ENCODE measurements at regions not wholly inside any gene's neighbourhood (a gene's known extent, or its start where the extent isn't known, plus 50 kb on each side); places are given as distances from the start of the nearest gene placed in this dataset.

DNA sequence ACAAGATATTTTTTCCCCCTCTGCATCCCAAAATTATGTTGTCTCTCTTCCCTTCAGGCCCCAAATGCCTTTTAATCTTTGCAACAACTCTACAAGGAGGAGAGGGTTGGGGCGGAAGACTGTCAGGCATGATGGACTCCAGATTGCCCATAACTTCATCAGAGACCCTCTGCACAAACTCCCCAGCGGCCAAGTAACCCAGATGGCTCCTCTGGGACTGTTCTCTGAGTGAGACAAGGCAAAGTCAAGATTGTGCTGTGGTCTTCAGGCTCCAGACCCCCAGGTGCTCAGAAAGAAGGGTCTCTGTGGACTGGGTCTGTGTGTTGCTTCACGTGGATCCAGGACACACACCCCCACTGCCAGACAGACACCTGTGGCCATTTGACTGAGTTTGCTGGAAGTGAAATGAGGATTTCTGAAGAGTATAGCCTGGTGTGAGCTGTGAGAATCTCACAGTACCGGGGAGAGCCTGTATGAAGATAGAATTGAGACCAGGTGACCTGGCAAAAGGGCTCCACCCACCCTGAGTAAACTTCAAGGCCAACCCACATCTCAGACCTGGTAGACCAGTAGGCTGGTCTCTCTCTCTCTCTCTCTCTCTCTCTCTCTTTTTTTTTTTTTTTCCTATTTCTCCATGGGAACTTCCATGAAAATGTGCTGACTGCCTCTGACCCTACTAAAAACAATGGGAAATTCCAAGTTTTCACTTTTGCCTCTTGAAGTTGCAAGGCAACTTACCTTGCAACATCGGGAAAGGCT, 354.1 kb downstream of the SOX9 start:
- Histone ChIP-seq H3K4me3 (ENCODE audit: low read length) (no peak overlapping the region), H3K4me1 (ENCODE audit: control insufficient read depth, insufficient read depth, low read length) (peaks cover 9% of the 10 kb centered on the region), H3K36me3 (ENCODE audit: control insufficient read depth, insufficient read depth, low read length) (no peaks in the 10 kb centered on the region), H3K27me3 (ENCODE audit: control insufficient read depth, insufficient read depth, low read length) (no peaks in the 10 kb centered on the region), H3K27ac (ENCODE audit: low read length) (no peak overlapping the region), H3K9me3 (ENCODE audit: control insufficient read depth, insufficient read depth, low read length) (no peaks in the 10 kb centered on the region)
- WGBS (ENCODE audit: insufficient coverage, insufficient read length): no CpG with 5 or more reads among the region's 5 CpGs
- no peak for DNase-seq (ENCODE audit: low read depth, low spot score)

DNA sequence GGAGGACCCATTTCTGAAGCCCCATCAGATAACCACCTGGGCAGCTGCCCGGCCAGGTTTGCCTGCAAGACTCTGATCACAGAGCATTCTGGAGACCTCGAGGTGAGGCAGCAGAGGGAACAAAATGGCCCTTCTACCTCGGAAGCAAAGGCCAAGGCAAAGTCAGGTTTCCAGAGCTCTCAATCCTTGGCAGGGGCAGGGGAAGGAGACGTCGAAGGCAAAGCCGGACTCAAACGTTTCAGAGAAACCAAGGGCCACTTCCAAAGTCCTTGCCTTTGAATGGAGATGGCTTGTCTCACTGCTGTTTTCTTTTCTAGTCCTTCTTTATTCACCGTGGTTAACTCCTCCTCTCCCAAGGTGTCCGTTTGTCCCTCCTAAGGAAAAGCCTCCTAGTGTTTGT, 355.3 kb downstream of the SOX9 start:
- WGBS (ENCODE audit: insufficient coverage, insufficient read length): no CpG with 5 or more reads among the region's 9 CpGs
- Histone ChIP-seq H3K27ac (ENCODE audit: low read length) (peak overlapping the region; percentile 52), H3K4me1 (ENCODE audit: control insufficient read depth, insufficient read depth, low read length) (peaks cover 9% of the 10 kb centered on the region), H3K9me3 (ENCODE audit: control insufficient read depth, insufficient read depth, low read length) (no peaks in the 10 kb centered on the region), H3K4me3 (ENCODE audit: low read length) (no peak overlapping the region), H3K36me3 (ENCODE audit: control insufficient read depth, insufficient read depth, low read length) (no peaks in the 10 kb centered on the region), H3K27me3 (ENCODE audit: control insufficient read depth, insufficient read depth, low read length) (no peaks in the 10 kb centered on the region)
- DNase-seq (ENCODE audit: low read depth, low spot score): no peak

DNA sequence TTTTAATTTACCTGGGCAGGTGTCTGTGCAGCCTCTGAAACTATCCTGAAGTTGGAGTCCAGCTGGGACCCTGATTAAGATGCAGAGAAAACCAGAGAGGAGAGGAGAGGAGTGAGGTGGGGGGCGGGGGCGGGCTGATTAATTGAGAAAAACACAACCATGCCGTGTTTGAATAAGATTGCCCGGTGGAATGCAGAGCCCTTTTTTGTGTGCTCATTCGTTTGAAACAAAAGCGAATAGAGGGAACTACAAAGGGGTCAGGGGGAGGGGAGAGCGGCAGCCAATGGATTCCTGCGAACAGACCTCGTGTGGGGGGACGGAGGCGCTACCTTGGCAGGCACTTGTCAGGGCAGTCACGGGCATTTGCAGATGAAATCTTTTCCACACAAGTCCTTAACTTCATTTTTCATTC, 355.8 kb downstream of the SOX9 start:
- Histone ChIP-seq H3K9me3 (ENCODE audit: control insufficient read depth, insufficient read depth, low read length) (no peaks in the 10 kb centered on the region), H3K4me1 (ENCODE audit: control insufficient read depth, insufficient read depth, low read length) (peaks cover 9% of the 10 kb centered on the region), H3K36me3 (ENCODE audit: control insufficient read depth, insufficient read depth, low read length) (no peaks in the 10 kb centered on the region), H3K27ac (ENCODE audit: low read length) (no peak overlapping the region), H3K27me3 (ENCODE audit: control insufficient read depth, insufficient read depth, low read length) (no peaks in the 10 kb centered on the region), H3K4me3 (ENCODE audit: low read length) (no peak overlapping the region)
- peak; percentile 57 for DNase-seq (ENCODE audit: low read depth, low spot score)
- no CpG with 5 or more reads among the region's 12 CpGs for WGBS (ENCODE audit: insufficient coverage, insufficient read length)

DNA sequence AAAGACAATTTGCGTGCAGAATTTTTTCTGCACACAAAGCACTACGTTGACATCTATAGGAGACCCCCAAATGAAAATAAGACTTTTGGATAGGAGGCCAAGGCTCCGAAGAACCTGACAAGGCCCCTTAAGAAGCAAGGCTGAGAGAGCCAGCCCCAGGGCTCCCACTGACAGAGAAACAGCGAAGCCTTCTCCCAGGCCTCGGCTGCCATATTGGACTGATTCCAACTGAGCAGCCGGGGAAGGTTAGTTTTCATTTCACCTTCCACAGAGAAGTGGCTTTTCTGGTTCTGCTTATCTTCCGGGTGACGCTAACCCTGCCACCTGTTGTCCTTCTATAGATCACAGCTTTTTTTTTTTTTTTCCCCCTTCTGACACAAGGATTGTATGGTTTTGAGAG, 356.7 kb downstream of the SOX9 start:
- Histone ChIP-seq H3K9me3 (ENCODE audit: control insufficient read depth, insufficient read depth, low read length) (no peaks in the 10 kb centered on the region), H3K36me3 (ENCODE audit: control insufficient read depth, insufficient read depth, low read length) (no peaks in the 10 kb centered on the region), H3K27ac (ENCODE audit: low read length) (no peak overlapping the region), H3K4me3 (ENCODE audit: low read length) (no peak overlapping the region), H3K4me1 (ENCODE audit: control insufficient read depth, insufficient read depth, low read length) (peaks cover 9% of the 10 kb centered on the region), H3K27me3 (ENCODE audit: control insufficient read depth, insufficient read depth, low read length) (no peaks in the 10 kb centered on the region)
- WGBS (ENCODE audit: insufficient coverage, insufficient read length): no CpG with 5 or more reads among the region's 8 CpGs
- DNase-seq (ENCODE audit: low read depth, low spot score): no peak

DNA sequence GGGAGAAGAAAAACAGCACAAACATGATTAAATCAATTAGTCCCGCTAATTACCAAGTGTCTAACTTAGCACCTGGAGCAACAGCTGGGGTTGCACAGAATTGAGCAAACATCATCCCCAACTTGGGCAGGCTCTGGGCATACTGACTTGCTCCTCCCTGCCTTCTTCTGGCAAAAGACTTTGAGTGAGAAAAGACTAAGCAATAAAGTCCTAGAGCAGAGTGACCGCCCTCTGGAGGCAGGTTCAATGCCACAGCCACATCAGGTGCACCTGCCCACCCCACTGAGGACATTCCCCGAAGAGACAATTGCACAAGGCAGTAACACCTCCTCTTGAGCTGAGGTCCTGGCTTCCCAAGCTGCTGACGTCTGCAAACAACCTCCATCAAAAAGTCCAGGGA, 358.3 kb downstream of the SOX9 start:
- Histone ChIP-seq H3K36me3 (ENCODE audit: control insufficient read depth, insufficient read depth, low read length) (no peaks in the 10 kb centered on the region), H3K27me3 (ENCODE audit: control insufficient read depth, insufficient read depth, low read length) (no peaks in the 10 kb centered on the region), H3K9me3 (ENCODE audit: control insufficient read depth, insufficient read depth, low read length) (no peaks in the 10 kb centered on the region), H3K4me3 (ENCODE audit: low read length) (no peak overlapping the region), H3K27ac (ENCODE audit: low read length) (no peak overlapping the region), H3K4me1 (ENCODE audit: control insufficient read depth, insufficient read depth, low read length) (peaks cover 9% of the 10 kb centered on the region)
- no CpG with 5 or more reads among the region's 4 CpGs for WGBS (ENCODE audit: insufficient coverage, insufficient read length)
- DNase-seq (ENCODE audit: low read depth, low spot score): no peak

DNA sequence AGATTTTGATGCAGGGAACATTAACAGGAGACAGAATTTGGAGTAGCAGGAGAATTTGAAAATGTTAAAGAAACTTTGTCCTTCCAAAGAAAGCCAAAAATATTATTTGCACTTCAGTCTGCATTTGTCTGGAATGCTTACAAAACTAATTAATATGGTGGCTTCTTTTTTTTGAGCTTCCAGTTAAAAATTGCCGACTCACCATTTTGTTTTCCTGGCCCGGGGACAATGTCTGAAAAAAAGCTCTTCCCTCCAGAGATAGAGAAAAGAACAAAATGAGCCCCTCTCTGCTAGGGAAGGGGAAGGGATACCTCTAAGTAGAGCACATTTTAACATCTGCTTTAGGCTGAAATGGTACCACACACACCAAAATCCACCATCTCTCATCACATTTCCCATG, 360.8 kb downstream of the SOX9 start:
- Histone ChIP-seq H3K27ac (ENCODE audit: low read length) (no peak overlapping the region), H3K27me3 (ENCODE audit: control insufficient read depth, insufficient read depth, low read length) (no peaks in the 10 kb centered on the region)
- no CpG with 5 or more reads among the region's 2 CpGs for WGBS (ENCODE audit: insufficient coverage, insufficient read length)

DNA sequence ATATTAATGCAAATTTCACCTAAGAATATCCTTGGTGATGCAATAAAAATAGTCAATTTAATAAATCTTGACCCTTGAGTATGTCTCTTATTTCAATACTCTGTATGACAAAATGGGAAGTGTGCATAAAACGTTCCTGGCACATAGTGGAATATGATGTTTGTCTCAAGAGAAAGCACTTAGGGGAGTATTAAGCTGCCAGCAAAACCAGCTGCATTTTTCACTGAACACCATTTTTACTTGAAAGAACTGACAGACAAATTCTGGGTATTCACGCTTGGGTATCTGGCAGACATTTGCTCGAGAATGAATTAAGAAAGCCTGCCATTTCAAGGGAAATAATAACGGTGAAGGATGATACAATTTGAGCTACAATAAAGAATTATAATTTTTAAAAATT, 364.8 kb downstream of the SOX9 start:
- DNase-seq (ENCODE audit: low read depth, low spot score): no peak
- no peak overlapping the region for H3K27ac ChIP-seq (ENCODE audit: low read length)
- WGBS (ENCODE audit: insufficient coverage, insufficient read length): no CpG with 5 or more reads among the region's 4 CpGs
- no peaks in the 10 kb centered on the region for H3K27me3 ChIP-seq (ENCODE audit: control insufficient read depth, insufficient read depth, low read length)
- H3K4me1 ChIP-seq (ENCODE audit: control insufficient read depth, insufficient read depth, low read length): no peaks in the 10 kb centered on the region; the same call in 1 of the 2 replicates
- H3K9me3 ChIP-seq (ENCODE audit: control insufficient read depth, insufficient read depth, low read length): no peaks in the 10 kb centered on the region
- no peaks in the 10 kb centered on the region for H3K36me3 ChIP-seq (ENCODE audit: control insufficient read depth, insufficient read depth, low read length)
- H3K4me3 ChIP-seq (ENCODE audit: low read length): no peak overlapping the region

More for the DNA sequence above, 360.8 kb downstream of the SOX9 start:
- DNase-seq (ENCODE audit: low read depth, low spot score): no peak
- peaks cover 5% of the 10 kb centered on the region; the same call in 1 of the 2 replicates for H3K4me1 ChIP-seq (ENCODE audit: control insufficient read depth, insufficient read depth, low read length)
- no peak overlapping the region for H3K4me3 ChIP-seq (ENCODE audit: low read length)
- H3K9me3 ChIP-seq (ENCODE audit: control insufficient read depth, insufficient read depth, low read length): no peaks in the 10 kb centered on the region
- H3K36me3 ChIP-seq (ENCODE audit: control insufficient read depth, insufficient read depth, low read length): no peaks in the 10 kb centered on the region

DNA sequence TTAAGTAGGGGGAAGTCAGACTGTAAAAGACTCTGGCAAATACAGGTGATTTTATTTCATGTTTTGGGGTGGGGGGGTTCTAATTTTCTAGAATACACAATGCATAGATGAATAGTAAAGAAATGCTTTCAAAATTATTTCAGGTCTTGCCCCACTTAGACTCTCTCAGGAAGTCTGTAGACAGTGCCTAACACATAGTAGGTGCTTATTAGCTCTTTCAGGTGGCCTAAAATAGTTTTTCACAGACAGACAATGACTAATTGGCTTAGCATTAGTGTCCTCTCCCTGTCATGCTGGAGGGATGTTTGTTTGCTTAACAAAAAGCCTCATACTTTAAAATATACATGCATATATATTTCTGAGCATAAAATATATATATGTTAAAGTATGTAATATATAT, 366.0 kb downstream of the SOX9 start:
- Histone ChIP-seq H3K27me3 (ENCODE audit: control insufficient read depth, insufficient read depth, low read length) (no peaks in the 10 kb centered on the region), H3K4me1 (ENCODE audit: control insufficient read depth, insufficient read depth, low read length) (no peaks in the 10 kb centered on the region; the same call in 1 of the 2 replicates), H3K27ac (ENCODE audit: low read length) (no peak overlapping the region), H3K9me3 (ENCODE audit: control insufficient read depth, insufficient read depth, low read length) (no peaks in the 10 kb centered on the region), H3K36me3 (ENCODE audit: control insufficient read depth, insufficient read depth, low read length) (no peaks in the 10 kb centered on the region), H3K4me3 (ENCODE audit: low read length) (no peak overlapping the region)
- no peak for DNase-seq (ENCODE audit: low read depth, low spot score)

DNA sequence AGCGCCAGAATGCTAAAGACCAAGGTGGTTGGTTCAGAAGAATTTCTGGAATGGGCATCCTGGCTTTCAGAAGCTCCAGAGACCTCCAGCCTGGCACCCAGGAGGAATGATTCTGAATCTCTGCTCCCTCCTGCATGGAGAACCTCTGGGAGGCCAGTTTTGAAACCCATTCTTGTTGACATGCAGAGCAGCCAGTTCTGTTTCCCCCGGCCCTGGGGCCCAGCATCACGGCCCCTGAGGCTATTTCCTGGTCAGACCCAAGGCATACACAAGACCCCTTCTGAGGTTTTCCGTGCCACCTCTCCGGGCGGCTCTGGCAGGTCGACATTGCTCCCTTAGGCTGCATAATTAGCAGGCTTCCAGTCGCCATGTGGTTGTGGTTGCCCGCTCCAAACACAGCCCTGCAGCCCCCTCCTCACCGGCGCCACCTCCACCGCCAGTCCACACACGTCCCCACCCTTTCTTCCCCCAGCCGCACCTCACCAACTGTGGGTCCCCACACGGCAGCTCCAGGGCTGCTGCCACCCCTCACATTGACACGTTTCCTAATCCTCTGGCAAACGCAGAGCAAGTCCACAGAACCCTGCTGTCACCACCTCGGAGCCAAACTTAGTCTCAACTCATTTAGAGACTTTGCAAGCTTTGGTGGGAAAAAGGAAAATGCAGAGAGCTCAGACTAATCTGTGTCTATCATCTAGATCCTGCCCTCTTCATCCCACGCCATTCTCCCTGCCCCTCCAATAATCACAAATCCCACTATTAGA, 367.1 kb downstream of the SOX9 start:
- no peaks in the 10 kb centered on the region for H3K9me3 ChIP-seq (ENCODE audit: control insufficient read depth, insufficient read depth, low read length)
- no peak overlapping the region for H3K27ac ChIP-seq (ENCODE audit: low read length)
- no peaks in the 10 kb centered on the region for H3K27me3 ChIP-seq (ENCODE audit: control insufficient read depth, insufficient read depth, low read length)
- no peak overlapping the region for H3K4me3 ChIP-seq (ENCODE audit: low read length)
- WGBS (ENCODE audit: insufficient coverage, insufficient read length): no CpG with 5 or more reads among the region's 19 CpGs
- H3K4me1 ChIP-seq (ENCODE audit: control insufficient read depth, insufficient read depth, low read length): no peaks in the 10 kb centered on the region; the same call in 1 of the 2 replicates
- no peaks in the 10 kb centered on the region for H3K36me3 ChIP-seq (ENCODE audit: control insufficient read depth, insufficient read depth, low read length)
- no peak for DNase-seq (ENCODE audit: low read depth, low spot score)

DNA sequence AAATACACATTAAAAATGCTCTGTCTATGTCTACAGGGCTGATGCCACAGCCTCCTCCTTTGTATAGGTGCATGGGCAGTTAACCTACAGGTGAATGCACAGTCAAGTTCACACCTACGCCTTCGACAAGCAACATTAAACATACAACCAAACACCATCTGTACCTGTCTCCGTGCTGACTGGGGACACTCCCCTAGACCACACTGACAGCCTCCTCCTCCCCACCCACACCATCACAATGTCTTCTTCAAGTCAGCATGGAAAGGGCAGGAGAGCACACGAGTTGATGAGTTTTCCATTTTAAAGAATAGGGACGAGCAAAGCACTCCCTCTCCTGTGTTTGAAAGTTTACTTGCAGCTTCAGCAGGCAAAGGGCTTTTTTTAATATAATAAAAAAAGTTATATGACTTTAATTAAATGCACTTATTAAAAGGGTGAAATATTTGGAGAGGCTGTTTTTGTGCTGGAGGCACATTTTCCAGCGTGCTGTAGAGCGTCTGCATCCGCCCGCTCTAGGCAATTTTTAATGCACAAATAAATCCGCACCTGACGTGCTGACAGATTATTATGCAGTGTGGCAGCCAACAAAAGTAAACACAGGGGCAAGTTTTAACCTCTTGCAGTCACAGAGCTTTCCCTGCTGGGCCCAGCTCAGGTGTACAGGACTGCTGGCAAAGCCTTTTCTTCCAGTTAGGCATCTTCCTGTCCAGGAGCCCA, 367.9 kb downstream of the SOX9 start:
- H3K9me3 ChIP-seq (ENCODE audit: control insufficient read depth, insufficient read depth, low read length): no peaks in the 10 kb centered on the region
- no peak for DNase-seq (ENCODE audit: low read depth, low spot score)
- no peaks in the 10 kb centered on the region for H3K27me3 ChIP-seq (ENCODE audit: control insufficient read depth, insufficient read depth, low read length)
- WGBS (ENCODE audit: insufficient coverage, insufficient read length): no CpG with 5 or more reads among the region's 11 CpGs
- H3K27ac ChIP-seq (ENCODE audit: low read length): no peak overlapping the region
- H3K4me1 ChIP-seq (ENCODE audit: control insufficient read depth, insufficient read depth, low read length): no peaks in the 10 kb centered on the region; the same call in 1 of the 2 replicates
- no peaks in the 10 kb centered on the region for H3K36me3 ChIP-seq (ENCODE audit: control insufficient read depth, insufficient read depth, low read length)
- no peak overlapping the region for H3K4me3 ChIP-seq (ENCODE audit: low read length)

Data from iPS DF 6.9 (cell line).